Psoas muscle (tissue), 7 donors: ENCODE measurements at regions not wholly inside any gene's neighbourhood (a gene's known extent, or its start where the extent isn't known, plus 50 kb on each side); places are given as distances from the start of the nearest gene placed in this dataset.

Experiments used
- ATAC-seq, 4 donors: fragments of 200-7000 bp; cut with Tn5 transposase; one replicate each; pipeline ENCODE4 v1.9.1; 2020; ENCODE audit warnings: moderate library complexity in 3 of 4, mild to moderate bottlenecking in 2 of 4
- DNase-seq, 2 donors: peaks; one replicate each; pipeline ENCODE4 v3.0.0-alpha.2; 2020
- H3K27ac ChIP-seq: fragments of 200-600 bp; one replicate; pipeline ENCODE4 v1.8.0; 2022
- H3K27me3 ChIP-seq, 3 donors: fragments of 200-600 bp in 1 of 3; one replicate each; pipeline versions ENCODE4 v1.6.1 to v1.8.0; 2013 to 2022; ENCODE audit warnings: low read length in 2 of 3, mild to moderate bottlenecking in 2 of 3, moderate library complexity in 1 of 3; ENCODE audit not compliant: insufficient read depth in 3 of 3
- H3K36me3 ChIP-seq, 2 donors: fragments of 200-600 bp in 1 of 2; one replicate each; pipeline versions ENCODE4 v1.6.1 to v1.8.0; 2013 to 2022; ENCODE audit warnings: low read depth in 1 of 2, mild to moderate bottlenecking in 1 of 2, moderate library complexity in 1 of 2; ENCODE audit not compliant: insufficient read depth in 1 of 2
- H3K4me1 ChIP-seq: fragments of 200-600 bp; one replicate; pipeline ENCODE4 v1.8.0; 2022
- H3K4me3 ChIP-seq: fragments of 200-600 bp; one replicate; pipeline ENCODE4 v1.8.0; 2022; ENCODE audit warnings: mild to moderate bottlenecking
- H3K9me3 ChIP-seq: fragments of 200-600 bp; one replicate; pipeline ENCODE4 v1.8.0; 2022
- CTCF ChIP-seq: fragments of 200-600 bp; IDR thresholded peaks from one replicate; pipeline ENCODE4 v1.8.0; 2022; ENCODE audit warnings: antibody characterized with exemption
- WGBS, 3 donors: extraction: QIAGEN DNeasy Blood & Tissue Kit; methylation state at CpG; one replicate each; pipeline versions ENCODE4 v1.1.6 to v1.1.7; 2013; 5-methylcytosine and 5-hydroxymethylcytosine counted together
- intact Hi-C, 2 donors: fragments of 100-400 bp; cut with DNase I; formaldehyde crosslinking; loops; one replicate each; pipeline versions ENCODE4 v1.11.0 to v1.14.2; 2022
- donor health status: healthy with polysubstance abuse.
- donor health status: DM: no; HTN: no; CAD: no; lungs with moderate emphysema.
- donor health status: Bipolar disorder and iron deficiency.
- donor health status: healthy.
- donor health status: DM: yes; HTN: yes; CAD: no.
- donor health status: DM: no; HTN: no; CAD: no.
- donor health status: DM: yes; HTN: yes; CAD: no.

GRCh38 chr10:120282846-120283492, 174.1 kb upstream of the PLPP4 start:
- Histone ChIP-seq H3K36me3 (no peaks in the 10 kb centered on the region), H3K4me1 (no peaks in the 10 kb centered on the region), H3K9me3 (no peaks in the 10 kb centered on the region), H3K27me3 (no peaks in the 10 kb centered on the region), H3K4me3 (no peak overlapping the region), H3K27ac (no peak overlapping the region)
- TF ChIP-seq CTCF, result no peak
- ATAC-seq, result no peak
- DNase-seq, result no peak
- 59 to 62% (median 60%) methylated on average over 6 of the region's 6 CpGs for WGBS, 3 donors
- intact Hi-C loops, result no loop called here

GRCh38 chr10:120285408-120285807, 171.6 kb upstream of the PLPP4 start:
- no peak for ATAC-seq
- Histone ChIP-seq H3K4me1 (no peaks in the 10 kb centered on the region), H3K4me3 (no peak overlapping the region), H3K9me3 (no peaks in the 10 kb centered on the region), H3K27ac (no peak overlapping the region), H3K36me3 (no peaks in the 10 kb centered on the region), H3K27me3 (no peaks in the 10 kb centered on the region)
- no peak for DNase-seq
- 74 to 80% (median 78%) methylated on average over 6 of the region's 6 CpGs for WGBS, 3 donors
- TF ChIP-seq CTCF, result no peak
- intact Hi-C loops, result no loop called here

- TF ChIP-seq CTCF, result no peak
- Histone ChIP-seq H3K27me3 (no peaks in the 10 kb centered on the region), H3K4me3 (no peak overlapping the region), H3K36me3 (no peaks in the 10 kb centered on the region), H3K9me3 (no peaks in the 10 kb centered on the region), H3K27ac (no peak overlapping the region), H3K4me1 (no peaks in the 10 kb centered on the region)
- WGBS, 3 donors, result 85 to 86% (median 85%) methylated on average over 3 of the region's 3 CpGs
- ATAC-seq, result no peak
- intact Hi-C loops, result no loop called here
- DNase-seq, result no peak
Observed at GRCh38 chr10:120286280-120286679, 170.7 kb upstream of the PLPP4 start.

GRCh38 chr10:120300513-120300912, 156.5 kb upstream of the PLPP4 start:
- intact Hi-C loops, result no loop called here
- no peak overlapping the region for H3K4me3 ChIP-seq
- H3K27me3 ChIP-seq, result no peaks in the 10 kb centered on the region
- WGBS, 3 donors, result 47 to 50% (median 50%) methylated on average over 5 of the region's 5 CpGs
- H3K9me3 ChIP-seq, result no peaks in the 10 kb centered on the region
- no peak for TF ChIP-seq CTCF
- H3K4me1 ChIP-seq, result no peaks in the 10 kb centered on the region
- DNase-seq (no peak), ATAC-seq (no peak)
- no peaks in the 10 kb centered on the region for H3K36me3 ChIP-seq
- H3K27ac ChIP-seq, result no peak overlapping the region

GRCh38 chr10:120308589-120308988, 148.4 kb upstream of the PLPP4 start:
- Histone ChIP-seq H3K9me3 (no peaks in the 10 kb centered on the region), H3K36me3 (no peaks in the 10 kb centered on the region), H3K4me3 (no peak overlapping the region), H3K27ac (no peak overlapping the region), H3K27me3 (peaks cover 0 to 3% (median 0%) of the 10 kb centered on the region in 3 donors), H3K4me1 (no peaks in the 10 kb centered on the region)
- intact Hi-C loops, result no loop called here
- 55 to 64% (median 61%) methylated on average over 3 of the region's 3 CpGs for WGBS, 3 donors
- no peak for TF ChIP-seq CTCF
- ATAC-seq (no peak), DNase-seq (no peak)
